ENCODE measurements at regions not wholly inside any gene's neighbourhood (a gene's known extent, or its start where the extent isn't known, plus 50 kb on each side); places are given as distances from the start of the nearest gene placed in this dataset.

DNA sequence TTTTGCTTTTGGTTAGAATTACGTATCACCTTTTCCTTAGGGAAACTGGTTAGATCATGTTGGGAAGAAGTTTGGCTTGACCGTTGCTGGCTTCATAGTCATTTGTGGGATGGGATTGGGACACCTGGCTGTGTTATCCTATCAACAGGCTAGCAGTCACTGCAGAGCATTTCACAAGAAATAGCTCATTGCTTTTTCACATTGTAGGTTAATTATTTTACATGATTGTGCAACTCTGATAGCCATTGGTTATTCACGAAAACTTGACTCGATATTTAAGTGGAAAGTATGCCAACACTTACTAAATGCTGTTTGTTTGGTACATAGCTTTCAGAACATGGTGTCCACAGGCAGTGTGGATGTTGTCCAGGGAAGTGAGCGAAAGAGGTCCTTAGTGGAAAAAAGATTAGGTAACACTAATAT lies 89.4 kb downstream of the NKX2-1 start:
- H3K4me3 ChIP-seq = no peak overlapping the region
- no peaks in the 10 kb centered on the region for H3K9me3 ChIP-seq
- peak overlapping the region; percentile 47 to 94 (median 76) for H3K27ac ChIP-seq
- peak; percentile 97 to 98 (median 98) for ATAC-seq
- peak; percentile 75 for TF ChIP-seq POLR2A (IDR thresholded peaks at IDR 0.05)
- TF ChIP-seq, protein P1, sequence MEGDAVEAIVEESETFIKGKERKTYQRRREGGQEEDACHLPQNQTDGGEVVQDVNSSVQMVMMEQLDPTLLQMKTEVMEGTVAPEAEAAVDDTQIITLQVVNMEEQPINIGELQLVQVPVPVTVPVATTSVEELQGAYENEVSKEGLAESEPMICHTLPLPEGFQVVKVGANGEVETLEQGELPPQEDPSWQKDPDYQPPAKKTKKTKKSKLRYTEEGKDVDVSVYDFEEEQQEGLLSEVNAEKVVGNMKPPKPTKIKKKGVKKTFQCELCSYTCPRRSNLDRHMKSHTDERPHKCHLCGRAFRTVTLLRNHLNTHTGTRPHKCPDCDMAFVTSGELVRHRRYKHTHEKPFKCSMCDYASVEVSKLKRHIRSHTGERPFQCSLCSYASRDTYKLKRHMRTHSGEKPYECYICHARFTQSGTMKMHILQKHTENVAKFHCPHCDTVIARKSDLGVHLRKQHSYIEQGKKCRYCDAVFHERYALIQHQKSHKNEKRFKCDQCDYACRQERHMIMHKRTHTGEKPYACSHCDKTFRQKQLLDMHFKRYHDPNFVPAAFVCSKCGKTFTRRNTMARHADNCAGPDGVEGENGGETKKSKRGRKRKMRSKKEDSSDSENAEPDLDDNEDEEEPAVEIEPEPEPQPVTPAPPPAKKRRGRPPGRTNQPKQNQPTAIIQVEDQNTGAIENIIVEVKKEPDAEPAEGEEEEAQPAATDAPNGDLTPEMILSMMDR (IDR thresholded peaks at IDR 0.05) = no peak
- no peaks in the 10 kb centered on the region for H3K27me3 ChIP-seq
- peak; percentile 31 to 84 (median 62) for DNase-seq
- H3K36me3 ChIP-seq = no peaks in the 10 kb centered on the region
- intact Hi-C loops (cut with DNase I) = no loop called here
- 28% methylated on average over 5 of the region's 5 CpGs for WGBS (ENCODE audit: insufficient coverage, low coverage, low lambda C conversion rate, missing lambda C conversion rate)
- H3K4me1 ChIP-seq = peaks cover 0 to 7% (median 3%) of the 10 kb centered on the region in 4 donors

- 51% methylated on average over 4 of the region's 4 CpGs for WGBS (ENCODE audit: insufficient coverage, low coverage, low lambda C conversion rate, missing lambda C conversion rate)
- Histone ChIP-seq H3K27ac (peak overlapping the region; percentile 37 to 94 (median 69)), H3K4me3 (no peak overlapping the region), H3K4me1 (peaks cover 0 to 7% (median 3%) of the 10 kb centered on the region in 4 donors), H3K27me3 (no peaks in the 10 kb centered on the region), H3K9me3 (no peaks in the 10 kb centered on the region), H3K36me3 (no peaks in the 10 kb centered on the region)
- DNase-seq = no peak
- TF ChIP-seq, protein P1 (IDR thresholded peaks at IDR 0.05) = no peak
- TF ChIP-seq POLR2A (IDR thresholded peaks at IDR 0.05) = no peak
- intact Hi-C loops (cut with DNase I) = no loop called here
- ATAC-seq = peak in 3 of 4 donors; percentile 15 to 45 (median 34)
Observed at GRCh38 chr14:36430169-36430568, 89.9 kb downstream of the NKX2-1 start.

DNA sequence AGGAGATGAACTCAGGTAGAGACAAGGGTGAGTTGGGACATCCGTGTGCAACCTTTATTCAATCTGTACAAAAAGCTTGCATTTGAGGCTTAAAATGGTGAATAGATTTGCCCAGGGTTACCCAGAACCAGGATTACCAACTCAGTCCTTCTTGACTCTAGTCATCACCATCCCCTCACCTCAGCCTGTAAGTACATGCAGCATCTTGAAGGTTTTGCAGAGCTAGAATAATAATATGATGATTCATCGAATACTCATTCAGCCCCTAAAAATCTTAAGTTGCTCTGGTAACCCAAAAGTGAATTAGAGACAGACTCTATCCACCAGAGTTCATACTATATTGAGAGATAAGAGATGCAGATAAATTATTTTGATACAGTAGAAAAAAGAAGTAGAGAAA lies 90.3 kb downstream of the NKX2-1 start:
- TF ChIP-seq, protein P1 (IDR thresholded peaks at IDR 0.05) = no peak
- TF ChIP-seq POLR2A (IDR thresholded peaks at IDR 0.05) = no peak
- peak overlapping the region in 2 of 3 donors; percentile 69 to 94 for H3K27ac ChIP-seq
- H3K27me3 ChIP-seq = no peaks in the 10 kb centered on the region
- intact Hi-C loops (cut with DNase I) = no loop called here
- H3K4me1 ChIP-seq = peaks cover 0 to 7% (median 3%) of the 10 kb centered on the region in 4 donors
- H3K36me3 ChIP-seq = no peaks in the 10 kb centered on the region
- H3K9me3 ChIP-seq = no peaks in the 10 kb centered on the region
- 91% methylated on average over 2 of the region's 2 CpGs for WGBS (ENCODE audit: insufficient coverage, low coverage, low lambda C conversion rate, missing lambda C conversion rate)
- DNase-seq (no peak), ATAC-seq (no peak)
- no peak overlapping the region for H3K4me3 ChIP-seq

DNA sequence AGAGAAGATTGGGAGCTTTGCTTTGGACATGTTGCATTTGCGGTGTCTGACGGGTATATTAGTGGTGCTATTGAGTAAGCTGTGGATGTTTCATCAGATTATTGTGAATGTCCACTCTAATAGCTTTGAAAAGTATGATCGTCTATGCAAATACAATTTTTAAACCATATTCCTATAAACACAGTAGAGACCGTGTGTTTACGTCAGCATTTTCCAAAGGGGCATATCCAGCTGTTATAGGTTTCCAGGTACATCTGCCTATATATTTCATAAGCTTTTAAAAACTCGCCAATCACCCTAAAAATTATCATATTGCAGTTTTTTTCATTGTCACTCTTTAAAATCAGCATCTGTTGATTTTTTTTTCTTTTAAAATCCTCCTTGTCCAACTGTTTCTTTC lies 91.7 kb downstream of the NKX2-1 start:
- Histone ChIP-seq H3K4me1 (peaks cover 0 to 7% (median 3%) of the 10 kb centered on the region in 4 donors), H3K36me3 (no peaks in the 10 kb centered on the region), H3K27me3 (no peaks in the 10 kb centered on the region), H3K4me3 (no peak overlapping the region), H3K9me3 (no peaks in the 10 kb centered on the region), H3K27ac (no peak overlapping the region)
- TF ChIP-seq, protein P1 (IDR thresholded peaks at IDR 0.05) = no peak
- TF ChIP-seq POLR2A (IDR thresholded peaks at IDR 0.05) = no peak
- DNase-seq (no peak), ATAC-seq (no peak)
- intact Hi-C loops (cut with DNase I) = no loop called here
- WGBS (ENCODE audit: insufficient coverage, low coverage, low lambda C conversion rate, missing lambda C conversion rate) = 90% methylated on average over 6 of the region's 6 CpGs

- TF ChIP-seq POLR2A (IDR thresholded peaks at IDR 0.05) = no peak
- TF ChIP-seq, protein P1 (IDR thresholded peaks at IDR 0.05) = no peak
- 71% methylated on average over 1 of the region's 1 CpG for WGBS (ENCODE audit: insufficient coverage, low coverage, low lambda C conversion rate, missing lambda C conversion rate)
- ATAC-seq (no peak), DNase-seq (no peak)
- Histone ChIP-seq H3K4me1 (peaks cover 0 to 7% (median 3%) of the 10 kb centered on the region in 4 donors), H3K27ac (no peak overlapping the region), H3K27me3 (no peaks in the 10 kb centered on the region), H3K9me3 (no peaks in the 10 kb centered on the region), H3K4me3 (no peak overlapping the region), H3K36me3 (no peaks in the 10 kb centered on the region)
- intact Hi-C loops (cut with DNase I) = no loop called here
Observed at GRCh38 chr14:36426836-36427235, 93.2 kb downstream of the NKX2-1 start.
